Right atrium auricular region (tissue), 2 donors: ENCODE measurements at regions not wholly inside any gene's neighbourhood (a gene's known extent, or its start where the extent isn't known, plus 50 kb on each side); places are given as distances from the start of the nearest gene placed in this dataset.

Source experiments
- DNase-seq: peaks from one replicate; pipeline ENCODE4 v3.0.0-alpha.2; 2019; ENCODE audit warnings: low spot score
- H3K27ac ChIP-seq, 2 donors: fragments of 200-600 bp; sonication (generic); 1 replicate in 1 of 2; 2 replicates in 1 of 2; pipeline ENCODE4 v1.5.1; 2016 to 2019
- H3K27me3 ChIP-seq, 2 donors: fragments of 200-600 bp; sonication (generic); one replicate each; pipeline versions ENCODE4 v1.5.1 to v1.6.0; 2017 to 2019
- H3K36me3 ChIP-seq: fragments of 200-600 bp; sonication (generic); one replicate; pipeline ENCODE4 v1.5.1; 2016
- H3K4me1 ChIP-seq, 2 donors: fragments of 200-600 bp; sonication (generic); one replicate each; pipeline versions ENCODE4 v1.5.1 to v1.6.0; 2017 to 2019
- H3K4me3 ChIP-seq, 2 donors: fragments of 200-600 bp; sonication (generic); 1 replicate in 1 of 2; 2 replicates in 1 of 2; pipeline ENCODE4 v1.5.1; 2017 to 2019; ENCODE audit warnings: mild to moderate bottlenecking in 1 of 2, moderate library complexity in 1 of 2
- H3K9me3 ChIP-seq, 2 donors: fragments of 200-600 bp; sonication (generic); one replicate each; pipeline ENCODE4 v1.5.1; 2019
- CTCF ChIP-seq, 2 donors: fragments of 200-600 bp; sonication (generic); IDR thresholded peaks; one replicate each; pipeline ENCODE4 v1.5.1; 2019; ENCODE audit warnings: antibody characterized with exemption in 2 of 2

- no peaks in the 10 kb centered on the region for H3K36me3 ChIP-seq
- no peaks in the 10 kb centered on the region for H3K9me3 ChIP-seq
- H3K4me1 ChIP-seq = no peaks in the 10 kb centered on the region
- TF ChIP-seq CTCF (IDR thresholded peaks at IDR 0.05) = no peak
- no peak overlapping the region for H3K4me3 ChIP-seq
- no peak overlapping the region for H3K27ac ChIP-seq
- H3K27me3 ChIP-seq = no peaks in the 10 kb centered on the region
- DNase-seq = no peak
These were observed 508.1 kb upstream of the CHAC2 start for GRCh38 chr2:53259395-53260009.

GRCh38 chr2:53257287-53257686 lies 510.3 kb upstream of the CHAC2 start:
- no peak for TF ChIP-seq CTCF (IDR thresholded peaks at IDR 0.05)

GRCh38 chr2:53253244-53253643 lies 514.4 kb upstream of the CHAC2 start:
- no peak for TF ChIP-seq CTCF (IDR thresholded peaks at IDR 0.05)
- Histone ChIP-seq H3K9me3 (no peaks in the 10 kb centered on the region), H3K27ac (no peak overlapping the region), H3K27me3 (no peaks in the 10 kb centered on the region), H3K4me1 (no peaks in the 10 kb centered on the region), H3K4me3 (no peak overlapping the region), H3K36me3 (no peaks in the 10 kb centered on the region)
- DNase-seq = no peak

More at GRCh38 chr2:53257287-53257686, 510.3 kb upstream of the CHAC2 start:
- DNase-seq = no peak
- H3K4me3 ChIP-seq = no peak overlapping the region
- H3K4me1 ChIP-seq = no peaks in the 10 kb centered on the region
- H3K36me3 ChIP-seq = no peaks in the 10 kb centered on the region
- no peaks in the 10 kb centered on the region for H3K27me3 ChIP-seq
- H3K27ac ChIP-seq = no peak overlapping the region
- H3K9me3 ChIP-seq = no peaks in the 10 kb centered on the region

GRCh38 chr2:53252115-53252514 lies 515.5 kb upstream of the CHAC2 start:
- H3K9me3 ChIP-seq = no peaks in the 10 kb centered on the region
- no peak overlapping the region for H3K27ac ChIP-seq
- DNase-seq = no peak
- H3K4me1 ChIP-seq = no peaks in the 10 kb centered on the region
- TF ChIP-seq CTCF (IDR thresholded peaks at IDR 0.05) = no peak
- H3K27me3 ChIP-seq = no peaks in the 10 kb centered on the region
- H3K4me3 ChIP-seq = no peak overlapping the region
- H3K36me3 ChIP-seq = no peaks in the 10 kb centered on the region

- no peaks in the 10 kb centered on the region for H3K4me1 ChIP-seq
- no peak overlapping the region for H3K27ac ChIP-seq
- no peaks in the 10 kb centered on the region for H3K27me3 ChIP-seq
- TF ChIP-seq CTCF (IDR thresholded peaks at IDR 0.05) = no peak
- H3K9me3 ChIP-seq = no peaks in the 10 kb centered on the region
- H3K36me3 ChIP-seq = no peaks in the 10 kb centered on the region
- no peak for DNase-seq
- H3K4me3 ChIP-seq = no peak overlapping the region
These were observed 519.5 kb upstream of the CHAC2 start for GRCh38 chr2:53247956-53248735.
